Left ventricle myocardium inferior (tissue), 1 donor: ENCODE measurements at regions not wholly inside any gene's neighbourhood (a gene's known extent, or its start where the extent isn't known, plus 50 kb on each side); places are given as distances from the start of the nearest gene placed in this dataset.

Experiments used
- DNase-seq: peaks from one replicate; pipeline ENCODE4 v3.0.0-alpha.2; 2020
- H3K27ac ChIP-seq: fragments of 200-600 bp; replicated peaks from 2 replicates; pipeline ENCODE4 v1.8.0; 2021
- H3K27me3 ChIP-seq: fragments of 200-600 bp; 2 replicates; pipeline ENCODE4 v1.8.0; 2021; ENCODE audit warnings: low read depth
- H3K36me3 ChIP-seq: fragments of 200-600 bp; 2 replicates; pipeline ENCODE4 v1.8.0; 2021
- H3K4me1 ChIP-seq: fragments of 200-600 bp; 2 replicates; pipeline ENCODE4 v1.8.0; 2021
- H3K4me3 ChIP-seq: fragments of 200-600 bp; 2 replicates; pipeline ENCODE4 v1.8.0; 2021; ENCODE audit warnings: mild to moderate bottlenecking, moderate library complexity
- H3K9me3 ChIP-seq: fragments of 200-600 bp; replicated peaks from 2 replicates; pipeline ENCODE4 v1.8.0; 2021
- intact Hi-C: fragments of 100-400 bp; cut with micrococcal nuclease; formaldehyde crosslinking; loops from one replicate; pipeline ENCODE4 v1.11.0; 2022
- TF ChIP-seq, protein P1 (sequence below): fragments of 200-600 bp; IDR thresholded peaks from 2 replicates; pipeline ENCODE4 v1.8.0; 2021; ENCODE audit warnings: antibody characterized with exemption, mild to moderate bottlenecking, borderline replicate concordance
- donor health status: DM: no; HTN: yes; CAD: no; lungs with severe emphysema.

DNA sequence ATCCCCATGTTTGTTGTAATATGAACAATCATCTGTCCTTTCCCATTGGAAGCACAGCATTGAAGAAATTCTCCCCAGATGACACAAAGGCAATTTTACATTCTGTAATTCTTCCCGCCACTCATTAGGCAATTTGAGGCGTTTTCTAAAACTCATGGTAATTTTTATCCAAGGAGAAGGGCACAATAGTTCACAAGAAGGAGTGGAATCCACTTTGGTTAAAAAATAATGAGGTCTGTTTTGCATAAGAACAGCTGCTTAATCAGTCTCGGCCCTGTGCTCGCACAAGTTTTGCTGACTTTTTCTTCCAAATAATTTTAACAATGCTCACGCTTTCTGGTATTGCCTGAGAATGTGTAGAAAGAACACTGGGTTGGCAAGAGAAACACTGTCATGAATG, 94.0 kb downstream of the CAVIN4 start:
- Histone ChIP-seq H3K27ac (no peak overlapping the region), H3K36me3 (no peaks in the 10 kb centered on the region), H3K27me3 (peaks cover 14% of the 10 kb centered on the region), H3K9me3 (no peaks in the 10 kb centered on the region), H3K4me1 (no peaks in the 10 kb centered on the region), H3K4me3 (no peak overlapping the region)
- DNase-seq: no peak
- intact Hi-C loops: no loop called here
- TF ChIP-seq, protein P1, sequence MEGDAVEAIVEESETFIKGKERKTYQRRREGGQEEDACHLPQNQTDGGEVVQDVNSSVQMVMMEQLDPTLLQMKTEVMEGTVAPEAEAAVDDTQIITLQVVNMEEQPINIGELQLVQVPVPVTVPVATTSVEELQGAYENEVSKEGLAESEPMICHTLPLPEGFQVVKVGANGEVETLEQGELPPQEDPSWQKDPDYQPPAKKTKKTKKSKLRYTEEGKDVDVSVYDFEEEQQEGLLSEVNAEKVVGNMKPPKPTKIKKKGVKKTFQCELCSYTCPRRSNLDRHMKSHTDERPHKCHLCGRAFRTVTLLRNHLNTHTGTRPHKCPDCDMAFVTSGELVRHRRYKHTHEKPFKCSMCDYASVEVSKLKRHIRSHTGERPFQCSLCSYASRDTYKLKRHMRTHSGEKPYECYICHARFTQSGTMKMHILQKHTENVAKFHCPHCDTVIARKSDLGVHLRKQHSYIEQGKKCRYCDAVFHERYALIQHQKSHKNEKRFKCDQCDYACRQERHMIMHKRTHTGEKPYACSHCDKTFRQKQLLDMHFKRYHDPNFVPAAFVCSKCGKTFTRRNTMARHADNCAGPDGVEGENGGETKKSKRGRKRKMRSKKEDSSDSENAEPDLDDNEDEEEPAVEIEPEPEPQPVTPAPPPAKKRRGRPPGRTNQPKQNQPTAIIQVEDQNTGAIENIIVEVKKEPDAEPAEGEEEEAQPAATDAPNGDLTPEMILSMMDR: no peak

DNA sequence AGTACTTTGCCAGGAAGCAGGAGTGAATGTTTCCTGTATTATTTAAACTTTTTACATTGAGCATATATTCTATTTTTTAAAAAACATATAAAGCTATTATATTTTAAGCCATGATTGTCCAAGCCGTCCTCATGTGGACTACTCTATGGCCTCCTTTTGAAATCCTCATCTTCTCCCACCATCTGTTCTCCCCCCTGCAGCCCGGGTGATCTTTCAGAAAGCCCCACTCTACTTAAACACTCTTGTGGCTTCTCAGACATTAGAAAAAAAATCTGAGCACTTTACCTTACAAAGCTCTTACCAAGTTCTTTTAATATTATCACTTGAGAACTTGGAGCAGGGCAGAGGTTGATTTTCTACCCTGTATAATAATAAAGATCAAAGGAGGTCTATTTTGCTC, 95.4 kb downstream of the CAVIN4 start:
- DNase-seq: no peak
- H3K36me3 ChIP-seq: no peaks in the 10 kb centered on the region
- intact Hi-C loops: no loop called here
- no peak overlapping the region for H3K27ac ChIP-seq
- H3K9me3 ChIP-seq: no peaks in the 10 kb centered on the region
- H3K4me1 ChIP-seq: no peaks in the 10 kb centered on the region
- TF ChIP-seq, protein P1: no peak
- no peak overlapping the region for H3K4me3 ChIP-seq
- peaks cover under 1% of the 10 kb centered on the region for H3K27me3 ChIP-seq

DNA sequence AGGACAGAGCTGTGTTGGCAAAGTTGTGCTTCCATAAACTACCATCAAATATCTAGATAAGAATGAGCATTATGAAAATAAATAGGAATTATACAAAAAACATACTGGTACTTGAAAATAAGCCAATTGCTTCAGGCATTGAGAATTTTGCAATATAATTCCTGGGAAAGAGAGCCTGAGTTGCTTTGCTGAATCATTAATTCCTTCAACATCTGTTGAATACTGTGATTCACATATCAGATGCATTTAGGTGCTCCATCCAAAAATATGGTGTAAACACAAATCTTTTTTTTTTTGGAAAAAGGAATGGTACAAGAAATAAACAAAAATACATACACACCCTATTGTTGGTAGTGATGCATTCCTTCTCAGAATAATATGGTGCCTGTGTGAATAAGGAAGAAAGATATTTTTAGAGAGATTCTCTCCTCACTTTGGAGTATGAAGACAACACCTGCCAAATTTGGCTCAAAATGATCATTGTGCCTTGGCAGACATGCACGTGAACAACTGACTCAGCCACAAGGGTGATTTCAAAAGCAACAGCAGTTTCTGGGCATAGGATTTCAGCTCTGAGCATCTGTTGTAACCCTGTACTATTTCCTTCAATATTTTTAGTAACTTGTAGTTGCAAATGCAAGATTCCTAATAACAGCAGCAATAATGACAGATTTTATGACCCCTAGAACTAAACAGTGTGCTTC, 96.7 kb downstream of the CAVIN4 start:
- no peaks in the 10 kb centered on the region for H3K36me3 ChIP-seq

DNA sequence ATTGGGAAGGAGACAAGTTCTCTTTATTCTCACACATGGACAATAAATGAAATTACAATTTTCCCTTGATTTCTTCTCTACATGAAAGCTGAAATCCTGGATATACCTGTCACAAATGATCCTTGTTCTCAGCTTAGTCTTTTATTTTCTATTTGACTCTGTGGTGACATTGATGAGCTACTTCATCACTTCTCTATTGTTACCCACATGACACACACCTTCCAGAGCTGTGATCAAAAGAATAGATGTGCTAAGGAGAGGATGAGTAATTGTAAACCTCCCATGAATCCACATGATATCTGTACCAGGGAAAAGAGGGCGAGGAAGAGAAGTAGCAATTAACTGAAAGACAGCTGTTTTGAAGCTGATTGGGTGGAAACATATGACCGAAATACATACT, 102.0 kb downstream of the CAVIN4 start:
- Histone ChIP-seq H3K27ac (no peak overlapping the region), H3K36me3 (no peaks in the 10 kb centered on the region), H3K4me3 (no peak overlapping the region), H3K9me3 (no peaks in the 10 kb centered on the region), H3K27me3 (no peaks in the 10 kb centered on the region), H3K4me1 (no peaks in the 10 kb centered on the region)
- TF ChIP-seq, protein P1: no peak
- no peak for DNase-seq
- intact Hi-C loops: no loop called here

More for the DNA sequence above, 96.7 kb downstream of the CAVIN4 start:
- Histone ChIP-seq H3K4me3 (no peak overlapping the region), H3K9me3 (no peaks in the 10 kb centered on the region), H3K27ac (no peak overlapping the region), H3K27me3 (no peaks in the 10 kb centered on the region), H3K4me1 (no peaks in the 10 kb centered on the region)
- intact Hi-C loops: no loop called here
- TF ChIP-seq, protein P1: no peak
- DNase-seq: no peak

DNA sequence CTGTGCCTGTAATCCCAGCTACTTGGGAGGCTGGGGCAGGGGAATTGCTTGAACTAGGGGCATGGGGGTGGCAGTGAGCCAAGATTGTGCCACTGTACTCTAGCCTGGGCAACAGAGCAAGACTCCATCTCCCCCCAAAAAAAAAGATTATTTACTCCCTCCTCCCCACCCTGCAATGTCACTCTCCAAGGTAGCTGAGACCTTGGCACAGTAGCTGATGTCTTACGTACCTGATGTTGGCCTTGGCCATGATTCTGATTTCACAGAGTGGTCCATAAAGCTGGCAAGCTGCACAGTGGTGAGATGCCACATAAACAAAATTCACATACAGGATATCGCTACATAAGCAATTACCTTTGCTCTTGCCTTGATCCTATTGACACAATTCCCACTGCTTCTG, 108.5 kb downstream of the CAVIN4 start:
- intact Hi-C loops: no loop called here
- no peak overlapping the region for H3K27ac ChIP-seq

More for the DNA sequence above, 108.5 kb downstream of the CAVIN4 start:
- TF ChIP-seq, protein P1: no peak
- H3K4me3 ChIP-seq: no peak overlapping the region
- no peaks in the 10 kb centered on the region for H3K9me3 ChIP-seq
- H3K27me3 ChIP-seq: peaks cover 6% of the 10 kb centered on the region
- H3K4me1 ChIP-seq: no peaks in the 10 kb centered on the region
- no peaks in the 10 kb centered on the region for H3K36me3 ChIP-seq
- no peak for DNase-seq
